ENCODE measurements at regions not wholly inside any gene's neighbourhood (a gene's known extent, or its start where the extent isn't known, plus 50 kb on each side); places are given as distances from the start of the nearest gene placed in this dataset.

DNA sequence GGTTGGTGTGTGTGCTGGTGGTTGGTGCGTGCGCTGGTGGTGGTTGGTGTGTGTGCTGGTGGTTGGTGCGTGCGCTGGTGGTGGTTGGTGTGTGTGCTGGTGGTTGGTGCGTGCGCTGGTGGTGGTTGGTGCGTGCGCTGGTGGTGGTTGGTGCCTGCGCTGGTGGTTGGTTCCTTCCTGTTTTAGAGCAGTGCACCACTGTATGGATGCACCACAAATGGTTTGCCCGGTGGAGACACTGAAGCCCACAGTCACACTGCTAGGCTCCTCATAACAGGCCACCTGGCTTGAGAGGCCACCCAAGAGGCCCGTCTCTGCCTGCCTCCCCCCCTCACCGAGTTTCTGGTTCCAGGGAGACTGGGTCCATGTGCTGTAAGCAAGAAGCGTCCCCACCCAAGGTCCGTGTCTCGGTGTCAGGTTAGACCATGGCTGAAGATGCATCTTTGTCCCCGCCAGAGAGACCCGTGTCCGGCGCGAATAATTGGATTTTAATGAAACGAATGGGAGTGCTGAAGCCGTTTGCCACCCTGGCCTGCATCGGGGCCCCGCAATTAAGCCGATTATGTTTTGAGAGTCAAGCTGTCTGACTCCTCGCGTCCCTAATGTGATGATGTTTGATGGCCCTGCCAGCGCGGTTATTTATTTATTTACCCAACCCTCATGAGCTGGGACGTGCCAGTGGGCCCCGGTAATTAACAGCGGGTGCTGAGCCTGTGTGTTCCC, 161.3 kb upstream of the GSE1 start:
- no peak overlapping the region for H3K9ac ChIP-seq (ENCODE audit: low read depth, low read length)
- no peak overlapping the region for H2BK120ac ChIP-seq (ENCODE audit: low read depth, low read length)
- no peak overlapping the region for H3K56ac ChIP-seq (ENCODE audit: extremely low read depth, insufficient read depth, low read length)
- peaks cover 75% of the 10 kb centered on the region for H4K20me1 ChIP-seq (ENCODE audit: insufficient read depth, low read length)
- H4K91ac ChIP-seq (ENCODE audit: insufficient read depth, low read depth, low read length) = no peak overlapping the region
- no peak overlapping the region for H4K5ac ChIP-seq (ENCODE audit: low read depth, low read length)
- no peak overlapping the region for H2AK9ac ChIP-seq (replicated peaks; ENCODE audit: low read depth, low read length, poor library complexity)
- peaks cover 2% of the 10 kb centered on the region; the same call in 1 of the 2 replicates for H3K4me1 ChIP-seq (ENCODE audit: control insufficient read depth, insufficient read depth, low read length)
- dilution Hi-C loops (cut with HindIII; ENCODE audit: low sequenced_read_pairs, unreplicated experiment) (no loop called here), in situ Hi-C loops (cut with MboI; ENCODE audit: low sequenced_read_pairs) (no loop called here), intact Hi-C loops (cut with micrococcal nuclease) (no loop called here)
- H3K9me1 ChIP-seq (ENCODE audit: insufficient read depth, low read length) = no peaks in the 10 kb centered on the region
- DNase-seq (no peak), ATAC-seq (ENCODE audit: low read depth) (no peak)
- no peak overlapping the region for H3K4me3 ChIP-seq (ENCODE audit: insufficient read depth, low read depth, low read length)
- no peak overlapping the region for H2AK5ac ChIP-seq (ENCODE audit: low read depth, low read length)
- no TSS peak for BruUV-seq (replicated peaks)
- H3K36me3 ChIP-seq (ENCODE audit: control insufficient read depth, insufficient read depth, low read length) = no peaks in the 10 kb centered on the region
- peaks cover 2 to 4% of the 10 kb centered on the region in 2 experiments; a peak in 1 of 4 replicates for H3K79me1 ChIP-seq (ENCODE audit: low read depth in 1 of 2, low read length in 2 of 2)
- no peaks in the 10 kb centered on the region for H3K9me3 ChIP-seq (ENCODE audit: control insufficient read depth, insufficient read depth, low read length)
- H2BK5ac ChIP-seq (ENCODE audit: low read depth, low read length, poor library complexity, severe bottlenecking) = no peak overlapping the region
- ChIA-PET POLR2A (ENCODE audit: unreplicated experiment) (no interaction called here), CTCF (no interaction called here)
- H3K14ac ChIP-seq (replicated peaks; ENCODE audit: low read depth, low read length) = no peak overlapping the region
- H2BK15ac ChIP-seq (ENCODE audit: low read depth, low read length) = no peak overlapping the region
- TF ChIP-seq NFE2L2 (IDR thresholded peaks at IDR 0.05; ENCODE audit: low read depth, low read length) = no peak
- TF ChIP-seq, protein P1, sequence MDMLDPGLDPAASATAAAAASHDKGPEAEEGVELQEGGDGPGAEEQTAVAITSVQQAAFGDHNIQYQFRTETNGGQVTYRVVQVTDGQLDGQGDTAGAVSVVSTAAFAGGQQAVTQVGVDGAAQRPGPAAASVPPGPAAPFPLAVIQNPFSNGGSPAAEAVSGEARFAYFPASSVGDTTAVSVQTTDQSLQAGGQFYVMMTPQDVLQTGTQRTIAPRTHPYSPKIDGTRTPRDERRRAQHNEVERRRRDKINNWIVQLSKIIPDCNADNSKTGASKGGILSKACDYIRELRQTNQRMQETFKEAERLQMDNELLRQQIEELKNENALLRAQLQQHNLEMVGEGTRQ (IDR thresholded peaks at IDR 0.05; ENCODE audit: low read depth, low read length) = no peak
- no peak for TF ChIP-seq SMC3 (IDR thresholded peaks at IDR 0.05; ENCODE audit: low read depth, low read length)
- no peak for TF ChIP-seq RFX5 (IDR thresholded peaks at IDR 0.05; ENCODE audit: low read depth, low read length)
- TF ChIP-seq FOS (IDR thresholded peaks at IDR 0.05; ENCODE audit: low read depth, low read length) = no peak
- no peak for TF ChIP-seq CHD1 (IDR thresholded peaks at IDR 0.05; ENCODE audit: low read depth, low read length)
- TF ChIP-seq RAD21 (IDR thresholded peaks at IDR 0.05; ENCODE audit: low read length) = no peak
- TF ChIP-seq, protein P2, sequence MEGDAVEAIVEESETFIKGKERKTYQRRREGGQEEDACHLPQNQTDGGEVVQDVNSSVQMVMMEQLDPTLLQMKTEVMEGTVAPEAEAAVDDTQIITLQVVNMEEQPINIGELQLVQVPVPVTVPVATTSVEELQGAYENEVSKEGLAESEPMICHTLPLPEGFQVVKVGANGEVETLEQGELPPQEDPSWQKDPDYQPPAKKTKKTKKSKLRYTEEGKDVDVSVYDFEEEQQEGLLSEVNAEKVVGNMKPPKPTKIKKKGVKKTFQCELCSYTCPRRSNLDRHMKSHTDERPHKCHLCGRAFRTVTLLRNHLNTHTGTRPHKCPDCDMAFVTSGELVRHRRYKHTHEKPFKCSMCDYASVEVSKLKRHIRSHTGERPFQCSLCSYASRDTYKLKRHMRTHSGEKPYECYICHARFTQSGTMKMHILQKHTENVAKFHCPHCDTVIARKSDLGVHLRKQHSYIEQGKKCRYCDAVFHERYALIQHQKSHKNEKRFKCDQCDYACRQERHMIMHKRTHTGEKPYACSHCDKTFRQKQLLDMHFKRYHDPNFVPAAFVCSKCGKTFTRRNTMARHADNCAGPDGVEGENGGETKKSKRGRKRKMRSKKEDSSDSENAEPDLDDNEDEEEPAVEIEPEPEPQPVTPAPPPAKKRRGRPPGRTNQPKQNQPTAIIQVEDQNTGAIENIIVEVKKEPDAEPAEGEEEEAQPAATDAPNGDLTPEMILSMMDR (conservative IDR thresholded peaks at IDR 0.05; ENCODE audit: low read depth, low read length) = no peak
- TF ChIP-seq MXI1 (IDR thresholded peaks at IDR 0.05; ENCODE audit: borderline replicate concordance, low read depth, low read length) = no peak
- TF ChIP-seq, protein P3, sequence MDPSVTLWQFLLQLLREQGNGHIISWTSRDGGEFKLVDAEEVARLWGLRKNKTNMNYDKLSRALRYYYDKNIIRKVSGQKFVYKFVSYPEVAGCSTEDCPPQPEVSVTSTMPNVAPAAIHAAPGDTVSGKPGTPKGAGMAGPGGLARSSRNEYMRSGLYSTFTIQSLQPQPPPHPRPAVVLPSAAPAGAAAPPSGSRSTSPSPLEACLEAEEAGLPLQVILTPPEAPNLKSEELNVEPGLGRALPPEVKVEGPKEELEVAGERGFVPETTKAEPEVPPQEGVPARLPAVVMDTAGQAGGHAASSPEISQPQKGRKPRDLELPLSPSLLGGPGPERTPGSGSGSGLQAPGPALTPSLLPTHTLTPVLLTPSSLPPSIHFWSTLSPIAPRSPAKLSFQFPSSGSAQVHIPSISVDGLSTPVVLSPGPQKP (IDR thresholded peaks at IDR 0.05; ENCODE audit: borderline replicate concordance, low read depth, low read length) = no peak
- no peak overlapping the region for H3K4ac ChIP-seq (ENCODE audit: low read depth, low read length)
- no peak overlapping the region for H2BK20ac ChIP-seq (ENCODE audit: low read depth, low read length)
- H4K8ac ChIP-seq (ENCODE audit: low read depth in 2 of 2, low read length in 2 of 2) = no peak overlapping the region
- no peak overlapping the region for H3K18ac ChIP-seq (ENCODE audit: low read depth, low read length)
- H3K4me2 ChIP-seq (ENCODE audit: low read depth, low read length) = no peak overlapping the region
- no peaks in the 10 kb centered on the region for H3K27me3 ChIP-seq (ENCODE audit: control insufficient read depth, insufficient read depth, low read length)
- 82% methylated on average over 16 of the region's 32 CpGs; no CpG with 5 or more reads in 1 of the 2 experiments for WGBS, 2 experiments (ENCODE audit: extremely low coverage in 2 of 2, insufficient read length in 1 of 2)
- no peak overlapping the region for H2AFZ ChIP-seq (replicated peaks; ENCODE audit: low read length, poor library complexity)
- H3K27ac ChIP-seq (ENCODE audit: insufficient read depth, low read length) = no peak overlapping the region
- H3K23ac ChIP-seq (ENCODE audit: low read depth, low read length) = no peak overlapping the region

Data from IMR-90 (cell line).